Mesothelial cell of epicardium (in vitro differentiated cells): ENCODE measurements at regions not wholly inside any gene's neighbourhood (a gene's known extent, or its start where the extent isn't known, plus 50 kb on each side); places are given as distances from the start of the nearest gene placed in this dataset.

Experiments used
- DNase-seq, 2 experiments: peaks; one replicate each; pipeline ENCODE4 v3.0.0; 2021; ENCODE audit warnings: low spot score in 2 of 2; ENCODE audit not compliant: unreplicated experiment in 2 of 2
- H3K27ac Mint-ChIP-seq: 2 replicates; pipeline ENCODE4 v1.8.0; 2021; ENCODE audit warnings: mixed read lengths
- H3K27me3 Mint-ChIP-seq: 2 replicates; pipeline ENCODE4 v1.8.0; 2021; ENCODE audit warnings: low read depth, mixed read lengths
- H3K36me3 Mint-ChIP-seq: 2 replicates; pipeline ENCODE4 v1.8.0; 2021; ENCODE audit warnings: mixed read lengths
- H3K4me1 Mint-ChIP-seq: 2 replicates; pipeline ENCODE4 v1.8.0; 2021; ENCODE audit warnings: mixed read lengths
- H3K4me3 Mint-ChIP-seq: 2 replicates; pipeline ENCODE4 v1.8.0; 2021; ENCODE audit warnings: mild to moderate bottlenecking, moderate library complexity, mixed read lengths
- H3K9me3 Mint-ChIP-seq: 2 replicates; pipeline ENCODE4 v1.8.0; 2021; ENCODE audit warnings: mixed read lengths
- CTCF ChIP-seq: fragments of 200-600 bp; sonication (generic); IDR thresholded peaks from one replicate; pipeline ENCODE4 v1.5.0; 2021; ENCODE audit warnings: antibody characterized with exemption; ENCODE audit not compliant: unreplicated experiment

- no peaks in the 10 kb centered on the region for H3K27me3 Mint-ChIP-seq
- H3K4me1 Mint-ChIP-seq, result no peaks in the 10 kb centered on the region
- DNase-seq, result no peak
- TF ChIP-seq CTCF, result no peak
- H3K4me3 Mint-ChIP-seq, result no peak overlapping the region
- H3K36me3 Mint-ChIP-seq, result no peaks in the 10 kb centered on the region
- H3K27ac Mint-ChIP-seq, result no peak overlapping the region
- H3K9me3 Mint-ChIP-seq, result peaks cover 16% of the 10 kb centered on the region
Observed at GRCh38 chr12:17853054-17853453, 236.9 kb downstream of the RERGL start.

- Mint-ChIP-seq H3K27me3 (peaks cover 1% of the 10 kb centered on the region), H3K36me3 (no peaks in the 10 kb centered on the region), H3K9me3 (no peaks in the 10 kb centered on the region), H3K4me1 (no peaks in the 10 kb centered on the region), H3K4me3 (no peak overlapping the region), H3K27ac (no peak overlapping the region)
- TF ChIP-seq CTCF, result no peak
- DNase-seq, result no peak
Observed at GRCh38 chr12:17841496-17841895, 248.5 kb downstream of the RERGL start.

GRCh38 chr12:17829813-17830212 is 260.2 kb downstream of the RERGL start:
- DNase-seq, result no peak
- H3K4me3 Mint-ChIP-seq, result no peak overlapping the region

GRCh38 chr12:17818931-17819330 is 271.1 kb downstream of the RERGL start:
- Mint-ChIP-seq H3K4me3 (no peak overlapping the region), H3K4me1 (no peaks in the 10 kb centered on the region), H3K9me3 (no peaks in the 10 kb centered on the region), H3K36me3 (no peaks in the 10 kb centered on the region), H3K27me3 (no peaks in the 10 kb centered on the region), H3K27ac (no peak overlapping the region)
- no peak for DNase-seq
- TF ChIP-seq CTCF, result no peak

More at GRCh38 chr12:17829813-17830212, 260.2 kb downstream of the RERGL start:
- peaks cover 5% of the 10 kb centered on the region for H3K9me3 Mint-ChIP-seq
- no peaks in the 10 kb centered on the region for H3K27me3 Mint-ChIP-seq
- no peaks in the 10 kb centered on the region for H3K4me1 Mint-ChIP-seq
- H3K36me3 Mint-ChIP-seq, result no peaks in the 10 kb centered on the region
- no peak overlapping the region for H3K27ac Mint-ChIP-seq
- TF ChIP-seq CTCF, result no peak

- Mint-ChIP-seq H3K27ac (no peak overlapping the region), H3K27me3 (no peaks in the 10 kb centered on the region), H3K36me3 (no peaks in the 10 kb centered on the region), H3K4me1 (no peaks in the 10 kb centered on the region), H3K9me3 (peaks cover 15% of the 10 kb centered on the region), H3K4me3 (no peak overlapping the region)
- no peak for TF ChIP-seq CTCF
- no peak for DNase-seq
Observed at GRCh38 chr12:17810399-17810798, 279.6 kb downstream of the RERGL start.

DNA sequence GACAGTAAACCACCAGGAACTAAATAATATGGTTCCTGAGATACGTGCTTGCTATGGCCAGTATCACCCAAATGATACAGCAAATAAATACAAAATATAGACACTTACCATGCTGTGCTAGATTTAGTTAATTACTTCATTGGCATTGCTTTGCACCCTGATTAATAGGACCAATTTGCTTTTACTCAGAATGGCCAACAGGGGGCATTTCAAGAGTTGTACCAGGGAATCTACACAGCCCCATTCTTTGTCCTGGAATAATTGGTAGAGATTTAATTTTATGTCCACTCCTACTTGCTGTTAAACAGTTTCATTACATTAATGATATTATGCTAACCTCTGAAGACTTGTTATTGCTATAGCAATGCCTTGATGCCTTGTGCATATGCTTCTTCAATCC is 280.8 kb downstream of the RERGL start:
- H3K36me3 Mint-ChIP-seq, result no peaks in the 10 kb centered on the region
- H3K4me1 Mint-ChIP-seq, result no peaks in the 10 kb centered on the region
- no peak for DNase-seq
- no peak overlapping the region for H3K27ac Mint-ChIP-seq
- no peak overlapping the region for H3K4me3 Mint-ChIP-seq
- peaks cover 16% of the 10 kb centered on the region for H3K9me3 Mint-ChIP-seq
- no peaks in the 10 kb centered on the region for H3K27me3 Mint-ChIP-seq
- peak; percentile 36 for TF ChIP-seq CTCF
